ENCODE measurements at regions not wholly inside any gene's neighbourhood (a gene's known extent, or its start where the extent isn't known, plus 50 kb on each side); places are given as distances from the start of the nearest gene placed in this dataset.
"Not testable (repeated sequence)": the region's sequence is repeated elsewhere in the genome, so short reads cannot be mapped to it uniquely, and the experiment has no call there.

DNA sequence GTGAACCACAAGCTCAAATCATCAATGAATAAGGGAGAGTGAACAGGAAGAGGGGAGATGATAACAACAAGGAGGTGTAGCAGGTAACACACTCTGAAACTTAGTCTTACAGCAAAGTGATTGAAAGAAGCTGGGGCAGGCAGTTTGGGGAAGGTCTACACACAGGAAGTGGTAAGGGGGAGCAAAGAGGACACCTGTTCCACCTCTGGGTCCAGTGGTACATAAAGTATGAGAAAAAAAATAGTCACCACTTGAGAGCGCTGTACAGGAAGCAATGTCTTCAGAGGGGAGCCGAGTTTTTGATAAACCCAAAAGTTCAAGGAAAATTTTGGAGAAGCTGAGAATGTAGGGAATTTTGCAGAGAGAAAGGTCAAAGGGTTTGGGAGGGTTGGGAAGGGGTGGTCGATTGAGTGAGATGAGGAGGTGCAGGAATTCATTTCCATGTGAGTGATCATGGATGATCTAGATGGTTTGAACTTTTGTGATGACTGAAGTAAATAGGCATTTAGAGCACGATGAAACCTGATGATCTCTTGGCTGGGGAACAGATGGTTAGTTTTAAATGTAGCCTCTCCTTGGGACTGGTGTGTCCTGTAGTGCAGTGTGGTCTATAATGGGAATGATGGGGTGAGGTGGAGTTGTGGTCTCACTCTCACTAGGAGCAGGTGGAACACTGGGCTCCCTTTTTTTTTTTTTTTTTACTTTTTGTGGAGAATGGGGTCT lies 142.0 kb downstream of the RBMX2 start:
- peak; percentile 50 for FAIRE-seq
- no peaks in the 10 kb centered on the region for H3K79me2 ChIP-seq (ENCODE audit: insufficient read depth, low read length)

GRCh38 chrX:130545796-130546195 lies 144.0 kb downstream of the RBMX2 start:
- no peak overlapping the region for H2AFZ ChIP-seq (ENCODE audit: low read depth, low read length)
- H3K27me3 Mint-ChIP-seq (ENCODE audit: low read depth, unreplicated experiment): no peaks in the 10 kb centered on the region
- H4K20me1 ChIP-seq (ENCODE audit: insufficient read depth, low read length): no peaks in the 10 kb centered on the region
- H3K79me2 ChIP-seq (ENCODE audit: insufficient read depth, low read length): no peaks in the 10 kb centered on the region
- H3K9me3 ChIP-seq (ENCODE audit: insufficient read depth, low read depth, low read length): no peaks in the 10 kb centered on the region
- no peak for TF ChIP-seq EZH2 (IDR thresholded peaks at IDR 0.05; ENCODE audit: insufficient read depth, low read length)
- TF ChIP-seq, protein P1, sequence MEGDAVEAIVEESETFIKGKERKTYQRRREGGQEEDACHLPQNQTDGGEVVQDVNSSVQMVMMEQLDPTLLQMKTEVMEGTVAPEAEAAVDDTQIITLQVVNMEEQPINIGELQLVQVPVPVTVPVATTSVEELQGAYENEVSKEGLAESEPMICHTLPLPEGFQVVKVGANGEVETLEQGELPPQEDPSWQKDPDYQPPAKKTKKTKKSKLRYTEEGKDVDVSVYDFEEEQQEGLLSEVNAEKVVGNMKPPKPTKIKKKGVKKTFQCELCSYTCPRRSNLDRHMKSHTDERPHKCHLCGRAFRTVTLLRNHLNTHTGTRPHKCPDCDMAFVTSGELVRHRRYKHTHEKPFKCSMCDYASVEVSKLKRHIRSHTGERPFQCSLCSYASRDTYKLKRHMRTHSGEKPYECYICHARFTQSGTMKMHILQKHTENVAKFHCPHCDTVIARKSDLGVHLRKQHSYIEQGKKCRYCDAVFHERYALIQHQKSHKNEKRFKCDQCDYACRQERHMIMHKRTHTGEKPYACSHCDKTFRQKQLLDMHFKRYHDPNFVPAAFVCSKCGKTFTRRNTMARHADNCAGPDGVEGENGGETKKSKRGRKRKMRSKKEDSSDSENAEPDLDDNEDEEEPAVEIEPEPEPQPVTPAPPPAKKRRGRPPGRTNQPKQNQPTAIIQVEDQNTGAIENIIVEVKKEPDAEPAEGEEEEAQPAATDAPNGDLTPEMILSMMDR (IDR thresholded peaks at IDR 0.05; ENCODE audit: insufficient read depth, low read depth, low read length): no peak
- H3K36me3 Mint-ChIP-seq (ENCODE audit: low read depth, unreplicated experiment): no peaks in the 10 kb centered on the region
- H3K4me2 ChIP-seq (ENCODE audit: low read length): no peak overlapping the region
- no peaks in the 10 kb centered on the region for H3K9me3 Mint-ChIP-seq (ENCODE audit: unreplicated experiment)
- no peak overlapping the region for H3K4me3 ChIP-seq (ENCODE audit: insufficient read depth, low read depth, low read length)
- no peaks in the 10 kb centered on the region for H3K36me3 ChIP-seq (ENCODE audit: insufficient read depth, low read length)
- FAIRE-seq: no peak
- H3K27ac ChIP-seq (ENCODE audit: low read depth, low read length): no peak overlapping the region
- H3K9ac ChIP-seq (ENCODE audit: low read length): no peak overlapping the region
- H3K4me1 ChIP-seq (ENCODE audit: insufficient read depth, low read length): no peaks in the 10 kb centered on the region
- DNase-seq (ENCODE audit: low read depth): no peak
- H3K4me1 Mint-ChIP-seq (ENCODE audit: low read depth, unreplicated experiment): no peaks in the 10 kb centered on the region
- H3K27ac Mint-ChIP-seq (ENCODE audit: unreplicated experiment): no peak overlapping the region
- no peak overlapping the region for H3K4me3 Mint-ChIP-seq (ENCODE audit: unreplicated experiment)
- H3K27me3 ChIP-seq (ENCODE audit: insufficient read depth, low read length): no peaks in the 10 kb centered on the region

More for the DNA sequence above, 142.0 kb downstream of the RBMX2 start:
- H3K9me3 ChIP-seq (ENCODE audit: insufficient read depth, low read depth, low read length): no peaks in the 10 kb centered on the region
- H3K4me2 ChIP-seq (ENCODE audit: low read length): no peak overlapping the region
- H4K20me1 ChIP-seq (ENCODE audit: insufficient read depth, low read length): no peaks in the 10 kb centered on the region
- TF ChIP-seq EZH2 (IDR thresholded peaks at IDR 0.05; ENCODE audit: insufficient read depth, low read length): no peak
- TF ChIP-seq, protein P1 (IDR thresholded peaks at IDR 0.05; ENCODE audit: insufficient read depth, low read depth, low read length): no peak
- H3K27ac ChIP-seq (ENCODE audit: low read depth, low read length): no peak overlapping the region
- Mint-ChIP-seq H3K27me3 (ENCODE audit: low read depth, unreplicated experiment) (no peaks in the 10 kb centered on the region), H3K27ac (ENCODE audit: unreplicated experiment) (no peak overlapping the region), H3K9me3 (ENCODE audit: unreplicated experiment) (no peaks in the 10 kb centered on the region), H3K4me1 (ENCODE audit: low read depth, unreplicated experiment) (no peaks in the 10 kb centered on the region), H3K36me3 (ENCODE audit: low read depth, unreplicated experiment) (no peaks in the 10 kb centered on the region), H3K4me3 (ENCODE audit: unreplicated experiment) (no peak overlapping the region)
- DNase-seq (ENCODE audit: low read depth): no peak
- H3K9ac ChIP-seq (ENCODE audit: low read length): no peak overlapping the region
- H3K4me3 ChIP-seq (ENCODE audit: insufficient read depth, low read depth, low read length): no peak overlapping the region
- no peaks in the 10 kb centered on the region for H3K36me3 ChIP-seq (ENCODE audit: insufficient read depth, low read length)
- H3K4me1 ChIP-seq (ENCODE audit: insufficient read depth, low read length): no peaks in the 10 kb centered on the region
- no peaks in the 10 kb centered on the region for H3K27me3 ChIP-seq (ENCODE audit: insufficient read depth, low read length)
- H2AFZ ChIP-seq (ENCODE audit: low read depth, low read length): no peak overlapping the region

GRCh38 chrX:130549382-130549781 lies 147.6 kb downstream of the RBMX2 start:
- H4K20me1 ChIP-seq (ENCODE audit: insufficient read depth, low read length); H3K4me3 ChIP-seq (ENCODE audit: insufficient read depth, low read depth, low read length); H2AFZ ChIP-seq (ENCODE audit: low read depth, low read length); H3K4me1 Mint-ChIP-seq (ENCODE audit: low read depth, unreplicated experiment); H3K27me3 Mint-ChIP-seq (ENCODE audit: low read depth, unreplicated experiment); H3K4me3 Mint-ChIP-seq (ENCODE audit: unreplicated experiment); H3K4me2 ChIP-seq (ENCODE audit: low read length); DNase-seq (ENCODE audit: low read depth); H3K9ac ChIP-seq (ENCODE audit: low read length); H3K36me3 Mint-ChIP-seq (ENCODE audit: low read depth, unreplicated experiment); H3K27ac ChIP-seq (ENCODE audit: low read depth, low read length); H3K79me2 ChIP-seq (ENCODE audit: insufficient read depth, low read length); H3K9me3 ChIP-seq (ENCODE audit: insufficient read depth, low read depth, low read length); FAIRE-seq; H3K4me1 ChIP-seq (ENCODE audit: insufficient read depth, low read length); H3K9me3 Mint-ChIP-seq (ENCODE audit: unreplicated experiment); H3K36me3 ChIP-seq (ENCODE audit: insufficient read depth, low read length); H3K27ac Mint-ChIP-seq (ENCODE audit: unreplicated experiment); H3K27me3 ChIP-seq (ENCODE audit: insufficient read depth, low read length): not testable (repeated sequence)

Data from astrocyte (in vitro differentiated cells and primary cell).